Bone marrow (tissue), 2 donors: ENCODE measurements at regions not wholly inside any gene's neighbourhood (a gene's known extent, or its start where the extent isn't known, plus 50 kb on each side); places are given as distances from the start of the nearest gene placed in this dataset.

ENCODE experiments used
- DNase-seq, 2 donors: peaks; one replicate each; lab custom pipeline; 2025; lab: John Stamatoyannopoulos, UW

DNA sequence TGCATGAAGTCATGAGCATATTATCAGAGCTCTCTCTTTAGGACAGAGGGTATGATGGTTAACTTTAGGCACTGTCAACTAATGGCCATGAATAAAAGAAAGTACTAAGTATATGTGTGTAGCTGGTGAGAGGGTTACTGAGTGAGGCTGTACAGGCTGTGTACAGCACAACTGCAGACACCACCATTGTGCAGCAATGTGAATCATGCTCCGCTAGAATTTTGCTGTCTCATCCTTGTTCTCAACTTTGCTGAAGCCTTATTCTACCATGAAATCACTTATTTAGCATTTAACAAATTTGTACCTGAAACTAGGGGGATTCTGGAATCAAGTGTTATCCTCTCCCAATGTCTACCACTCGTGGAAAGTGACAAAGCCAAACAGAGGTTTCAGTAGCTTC, 414.9 kb downstream of the PLCL1 start:
- no peak for DNase-seq

DNA sequence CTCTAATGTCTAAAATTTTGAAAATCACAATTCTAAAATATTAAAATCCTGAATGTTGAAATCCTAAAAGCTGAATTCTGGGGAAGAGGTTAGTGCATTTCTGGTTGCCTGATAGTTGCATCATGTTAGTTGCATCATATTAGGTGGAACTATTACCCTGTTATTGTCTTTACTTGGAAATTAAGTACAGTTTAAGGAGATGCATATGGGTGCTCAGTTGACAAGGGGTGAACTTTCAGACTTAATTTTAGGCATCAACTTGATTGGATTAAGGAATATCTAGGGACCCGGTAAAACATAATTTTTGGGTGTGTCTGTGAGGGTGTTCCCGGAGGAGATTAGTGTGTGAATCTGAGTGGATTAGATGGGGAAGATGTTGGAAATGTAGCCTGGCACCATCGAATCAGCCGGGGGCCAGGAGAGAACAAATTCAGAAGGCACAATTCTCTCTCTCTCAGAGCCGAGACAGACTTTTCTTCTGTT, 409.8 kb downstream of the PLCL1 start:
- DNase-seq: no peak

DNA sequence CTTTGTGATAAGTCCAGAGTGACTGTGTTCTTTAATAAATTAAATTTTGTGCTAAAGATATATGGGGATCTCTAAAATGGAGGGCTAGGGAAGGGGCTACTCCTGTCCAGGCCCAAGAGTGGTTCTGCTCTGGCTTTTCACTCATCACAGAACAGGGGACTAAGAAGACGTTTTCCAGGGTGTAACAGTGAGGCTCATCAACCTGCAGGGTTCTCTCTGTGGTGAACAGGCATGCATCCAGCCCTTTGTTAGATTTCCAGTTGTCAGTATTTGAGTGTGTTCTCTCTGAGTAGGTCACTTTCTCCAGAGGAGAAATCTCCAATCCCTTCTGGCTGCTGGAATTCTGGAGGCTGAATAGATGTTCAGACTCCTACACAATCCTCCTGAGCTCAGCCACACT, 408.9 kb downstream of the PLCL1 start:
- no peak for DNase-seq

DNA sequence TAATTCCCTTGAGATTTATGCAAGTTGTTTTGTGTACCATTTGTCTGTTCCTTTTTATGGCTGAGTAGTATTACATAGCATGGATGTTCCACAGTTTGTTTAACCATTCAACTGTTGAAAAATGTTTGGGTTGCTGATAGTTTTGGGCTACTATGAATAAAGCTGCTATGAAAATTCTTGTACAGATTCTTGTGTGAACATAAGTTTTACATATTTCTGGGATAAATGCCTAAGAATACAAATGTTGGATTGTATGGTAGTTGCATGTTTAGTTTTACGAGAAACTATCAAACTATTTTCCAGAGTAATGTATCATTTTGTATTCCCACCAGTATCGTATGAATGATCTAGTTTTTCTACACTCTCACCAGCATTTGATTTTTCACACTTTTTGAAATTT, 407.3 kb downstream of the PLCL1 start:
- DNase-seq: no peak

DNA sequence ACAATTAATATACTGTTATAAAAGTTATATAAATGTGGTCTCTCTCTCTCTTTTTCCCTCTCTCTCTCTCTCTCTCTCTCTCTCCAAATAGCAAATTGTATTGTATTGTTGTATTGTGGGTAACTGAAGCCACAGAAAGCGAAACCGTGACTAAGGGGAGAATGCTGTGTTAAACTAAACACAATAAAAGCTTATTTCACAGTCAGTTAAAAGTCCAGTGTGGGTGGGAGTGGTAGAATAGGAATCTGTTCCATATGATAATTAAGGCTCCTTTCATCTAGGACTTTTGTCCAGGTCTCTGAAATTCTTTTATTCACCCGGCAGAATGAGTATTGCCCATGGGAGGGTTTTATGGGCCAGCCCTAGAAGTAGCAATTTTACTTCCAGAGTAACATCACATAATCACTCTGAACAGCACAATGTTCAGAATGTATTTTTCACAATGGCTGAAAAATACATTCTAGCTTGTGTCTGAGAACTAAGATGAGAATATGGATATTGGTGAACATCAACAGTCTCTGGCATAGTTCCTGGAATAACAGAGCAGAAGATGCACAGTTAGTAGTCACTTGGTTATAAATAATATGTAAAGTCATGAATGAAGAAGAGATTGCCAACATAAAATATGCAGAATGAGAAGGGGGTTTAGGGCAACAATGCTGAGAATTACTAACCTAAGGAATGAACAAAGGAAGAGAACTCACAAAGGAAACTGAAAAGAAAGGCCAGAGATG, 399.1 kb downstream of the PLCL1 start:
- no peak for DNase-seq
